GM19193 (cell line): ENCODE measurements at regions not wholly inside any gene's neighbourhood (a gene's known extent, or its start where the extent isn't known, plus 50 kb on each side); places are given as distances from the start of the nearest gene placed in this dataset.

Experiments
- POLR2A ChIP-seq: IDR thresholded peaks from 4 replicates; pipeline ENCODE4 v1.6.1; 2011; ENCODE audit not compliant: insufficient read depth, insufficient read length; ENCODE audit errors: extremely low read depth

GRCh38 chr6:26214803-26215584 lies 127.8 kb downstream of the HFE start:
- no peak for TF ChIP-seq POLR2A

- no peak for TF ChIP-seq POLR2A
Observed at GRCh38 chr6:26215585-26216358, 128.5 kb downstream of the HFE start.

- peak; percentile 98 for TF ChIP-seq POLR2A
Observed at GRCh38 chr6:26216359-26216885, 129.2 kb downstream of the HFE start.

GRCh38 chr6:26216886-26217713 lies 129.9 kb downstream of the HFE start:
- peak; percentile 91 for TF ChIP-seq POLR2A

GRCh38 chr6:26217714-26218075 lies 130.5 kb downstream of the HFE start:
- TF ChIP-seq POLR2A, result no peak

GRCh38 chr6:26218824-26219223 lies 131.6 kb downstream of the HFE start:
- no peak for TF ChIP-seq POLR2A

- TF ChIP-seq POLR2A, result no peak
Observed at GRCh38 chr6:26220145-26220970, 133.1 kb downstream of the HFE start.

- TF ChIP-seq POLR2A, result no peak
Observed at GRCh38 chr6:26221186-26221585, 134.0 kb downstream of the HFE start.

- no peak for TF ChIP-seq POLR2A
Observed at GRCh38 chr6:26222571-26222970, 135.3 kb downstream of the HFE start.

- TF ChIP-seq POLR2A, result no peak
Observed at GRCh38 chr6:26223228-26223627, 136.0 kb downstream of the HFE start.

GRCh38 chr6:26223650-26224546 lies 136.7 kb downstream of the HFE start:
- no peak for TF ChIP-seq POLR2A

GRCh38 chr6:26224547-26224912 lies 137.3 kb downstream of the HFE start:
- no peak for TF ChIP-seq POLR2A
